ENCODE measurements at regions not wholly inside any gene's neighbourhood (a gene's known extent, or its start where the extent isn't known, plus 50 kb on each side); places are given as distances from the start of the nearest gene placed in this dataset.

DNA sequence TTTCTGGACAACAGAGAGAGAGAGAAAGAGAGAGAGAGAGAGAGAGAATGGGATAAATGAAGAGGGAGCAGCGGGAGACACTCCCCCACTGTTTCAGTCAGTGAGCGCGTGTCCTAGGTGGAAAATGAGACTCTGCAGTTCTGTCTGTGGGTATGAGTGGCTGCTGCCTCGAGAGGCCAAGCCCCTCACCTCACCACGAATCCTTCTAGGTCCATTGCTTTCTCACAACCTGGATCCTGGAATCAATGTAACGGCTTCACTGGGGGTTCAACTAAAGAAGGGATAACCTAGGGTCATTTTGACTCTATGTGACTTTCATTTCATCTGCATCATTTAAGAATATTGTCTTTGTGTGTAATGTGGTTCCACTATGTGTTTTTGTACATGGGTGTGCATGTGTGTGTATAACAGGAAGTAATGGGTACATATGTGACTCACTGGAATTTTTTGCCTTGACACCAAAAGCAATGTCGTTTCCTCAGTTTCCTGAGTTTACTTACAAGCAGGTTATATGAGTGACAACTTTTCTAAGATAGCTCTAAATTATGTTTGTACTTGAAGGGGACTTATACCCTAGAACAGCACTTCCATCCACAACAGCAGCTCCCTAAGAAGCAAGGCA lies 221.4 kb upstream of the TRIB2 start:
- Histone ChIP-seq H3K27me3 (ENCODE audit: control insufficient read depth, insufficient read depth, low read length, poor library complexity, severe bottlenecking) (no peaks in the 10 kb centered on the region), H3K36me3 (ENCODE audit: control insufficient read depth, insufficient read depth, low read length) (no peaks in the 10 kb centered on the region), H3K27ac (ENCODE audit: low read depth, low read length) (no peak overlapping the region), H3K9me3 (ENCODE audit: control insufficient read depth, low read length) (no peaks in the 10 kb centered on the region), H3K4me3 (ENCODE audit: low read length) (no peak overlapping the region), H3K9ac (ENCODE audit: extremely low read depth, low read length, poor library complexity, severe bottlenecking) (no peak overlapping the region), H3K4me1 (ENCODE audit: control insufficient read depth, insufficient read depth, low read length) (peaks cover 4% of the 10 kb centered on the region)
- Mint-ChIP-seq H3K36me3 (ENCODE audit: low read depth) (no peaks in the 10 kb centered on the region), H3K9me3 (peaks cover 3% of the 10 kb centered on the region), H3K27ac (no peak overlapping the region), H3K27me3 (ENCODE audit: insufficient read depth) (peaks cover 2% of the 10 kb centered on the region), H3K4me1 (peaks cover 8% of the 10 kb centered on the region), H3K4me3 (no peak overlapping the region)
- TF ChIP-seq, protein P1, sequence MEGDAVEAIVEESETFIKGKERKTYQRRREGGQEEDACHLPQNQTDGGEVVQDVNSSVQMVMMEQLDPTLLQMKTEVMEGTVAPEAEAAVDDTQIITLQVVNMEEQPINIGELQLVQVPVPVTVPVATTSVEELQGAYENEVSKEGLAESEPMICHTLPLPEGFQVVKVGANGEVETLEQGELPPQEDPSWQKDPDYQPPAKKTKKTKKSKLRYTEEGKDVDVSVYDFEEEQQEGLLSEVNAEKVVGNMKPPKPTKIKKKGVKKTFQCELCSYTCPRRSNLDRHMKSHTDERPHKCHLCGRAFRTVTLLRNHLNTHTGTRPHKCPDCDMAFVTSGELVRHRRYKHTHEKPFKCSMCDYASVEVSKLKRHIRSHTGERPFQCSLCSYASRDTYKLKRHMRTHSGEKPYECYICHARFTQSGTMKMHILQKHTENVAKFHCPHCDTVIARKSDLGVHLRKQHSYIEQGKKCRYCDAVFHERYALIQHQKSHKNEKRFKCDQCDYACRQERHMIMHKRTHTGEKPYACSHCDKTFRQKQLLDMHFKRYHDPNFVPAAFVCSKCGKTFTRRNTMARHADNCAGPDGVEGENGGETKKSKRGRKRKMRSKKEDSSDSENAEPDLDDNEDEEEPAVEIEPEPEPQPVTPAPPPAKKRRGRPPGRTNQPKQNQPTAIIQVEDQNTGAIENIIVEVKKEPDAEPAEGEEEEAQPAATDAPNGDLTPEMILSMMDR (conservative IDR thresholded peaks at IDR 0.05): no peak
- no peak for DNase-seq
- WGBS, 2 experiments (ENCODE audit: insufficient coverage in 1 of 2, insufficient read length in 1 of 2): 89% methylated on average over 7 of the region's 7 CpGs; no CpG with 5 or more reads in 1 of the 2 experiments

DNA sequence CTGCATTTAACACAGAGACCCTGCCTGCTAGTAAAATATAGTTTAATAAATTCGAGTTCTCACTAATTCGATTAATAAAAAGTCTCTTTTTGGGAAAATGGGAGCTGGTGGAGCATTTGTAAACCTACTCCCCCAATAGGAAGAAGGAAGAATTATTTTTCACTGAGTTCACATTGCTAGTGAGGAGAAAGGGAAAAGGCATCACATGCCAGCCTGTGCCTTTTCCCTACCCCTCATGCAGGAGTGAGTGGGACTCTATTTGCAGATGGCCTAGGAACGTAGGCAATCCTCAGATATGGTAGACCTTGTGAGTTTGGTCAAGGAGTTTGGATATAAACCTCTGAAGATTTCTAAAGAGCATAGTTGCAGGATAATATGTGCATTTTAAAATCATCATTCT lies 218.4 kb upstream of the TRIB2 start:
- Histone ChIP-seq H3K36me3 (ENCODE audit: control insufficient read depth, insufficient read depth, low read length) (no peaks in the 10 kb centered on the region), H3K4me1 (ENCODE audit: control insufficient read depth, insufficient read depth, low read length) (no peaks in the 10 kb centered on the region), H3K4me3 (ENCODE audit: low read length) (no peak overlapping the region), H3K27ac (ENCODE audit: low read depth, low read length) (no peak overlapping the region), H3K9me3 (ENCODE audit: control insufficient read depth, low read length) (no peaks in the 10 kb centered on the region), H3K9ac (ENCODE audit: extremely low read depth, low read length, poor library complexity, severe bottlenecking) (no peak overlapping the region), H3K27me3 (ENCODE audit: control insufficient read depth, insufficient read depth, low read length, poor library complexity, severe bottlenecking) (no peaks in the 10 kb centered on the region)
- TF ChIP-seq, protein P1 (conservative IDR thresholded peaks at IDR 0.05): no peak
- H3K9me3 Mint-ChIP-seq: no peaks in the 10 kb centered on the region
- peaks cover 4% of the 10 kb centered on the region for H3K4me1 Mint-ChIP-seq
- no peaks in the 10 kb centered on the region for H3K36me3 Mint-ChIP-seq (ENCODE audit: low read depth)
- DNase-seq: no peak
- H3K4me3 Mint-ChIP-seq: no peak overlapping the region
- 86 to 100% methylated on average over 1 to 3 of the region's 3 CpGs for WGBS, 2 experiments (ENCODE audit: insufficient coverage in 1 of 2, insufficient read length in 1 of 2)
- H3K27me3 Mint-ChIP-seq (ENCODE audit: insufficient read depth): peaks cover 2% of the 10 kb centered on the region
- no peak overlapping the region for H3K27ac Mint-ChIP-seq

GRCh38 chr2:12498704-12499103 lies 218.0 kb upstream of the TRIB2 start:
- 92% methylated on average over 1 of the region's 1 CpG; no CpG with 5 or more reads in 1 of the 2 experiments for WGBS, 2 experiments (ENCODE audit: insufficient coverage in 1 of 2, insufficient read length in 1 of 2)
- no peaks in the 10 kb centered on the region for H3K36me3 Mint-ChIP-seq (ENCODE audit: low read depth)

More at GRCh38 chr2:12498704-12499103, 218.0 kb upstream of the TRIB2 start:
- H3K4me1 Mint-ChIP-seq: no peaks in the 10 kb centered on the region
- H3K9ac ChIP-seq (ENCODE audit: extremely low read depth, low read length, poor library complexity, severe bottlenecking): no peak overlapping the region
- DNase-seq: no peak
- H3K27me3 Mint-ChIP-seq (ENCODE audit: insufficient read depth): peaks cover 2% of the 10 kb centered on the region
- no peak overlapping the region for H3K4me3 ChIP-seq (ENCODE audit: low read length)
- H3K27ac Mint-ChIP-seq: no peak overlapping the region
- H3K4me1 ChIP-seq (ENCODE audit: control insufficient read depth, insufficient read depth, low read length): no peaks in the 10 kb centered on the region
- no peak overlapping the region for H3K27ac ChIP-seq (ENCODE audit: low read depth, low read length)
- no peak overlapping the region for H3K4me3 Mint-ChIP-seq
- no peaks in the 10 kb centered on the region for H3K9me3 Mint-ChIP-seq
- TF ChIP-seq, protein P1 (conservative IDR thresholded peaks at IDR 0.05): no peak
- no peaks in the 10 kb centered on the region for H3K27me3 ChIP-seq (ENCODE audit: control insufficient read depth, insufficient read depth, low read length, poor library complexity, severe bottlenecking)
- no peaks in the 10 kb centered on the region for H3K9me3 ChIP-seq (ENCODE audit: control insufficient read depth, low read length)
- H3K36me3 ChIP-seq (ENCODE audit: control insufficient read depth, insufficient read depth, low read length): no peaks in the 10 kb centered on the region

Measured in endodermal cell (in vitro differentiated cells).